GM23338 (cell line): ENCODE measurements at regions not wholly inside any gene's neighbourhood (a gene's known extent, or its start where the extent isn't known, plus 50 kb on each side); places are given as distances from the start of the nearest gene placed in this dataset.

Experiments used
- ATAC-seq: fragments of 200-7000 bp; cut with Tn5 transposase; 3 replicates; pipeline ENCODE4 v1.9.1; 2020
- DNase-seq: peaks from one replicate; pipeline ENCODE4 v3.0.0-alpha.2; 2015; ENCODE audit warnings: low spot score
- H2AFZ ChIP-seq: fragments of 200-600 bp; sonication (generic); 2 replicates; pipeline ENCODE4 v1.8.0; 2016; ENCODE audit warnings: antibody characterized with exemption, mild to moderate bottlenecking, moderate library complexity
- H3F3A ChIP-seq: fragments of 200-600 bp; sonication (generic); replicated peaks from 2 replicates; pipeline ENCODE4 v1.8.0; 2017; ENCODE audit warnings: antibody characterized with exemption, mixed run types, low read depth
- H3K27ac ChIP-seq: fragments of 200-600 bp; sonication (generic); 2 replicates; pipeline ENCODE4 v1.6.1; 2016; ENCODE audit warnings: low read depth
- H3K27me3 ChIP-seq: fragments of 200-600 bp; sonication (generic); 2 replicates; pipeline ENCODE4 v1.8.0; 2016; ENCODE audit warnings: mild to moderate bottlenecking, mixed run types, moderate library complexity; ENCODE audit not compliant: insufficient read depth
- H3K36me3 ChIP-seq: fragments of 200-600 bp; sonication (generic); 2 replicates; pipeline ENCODE4 v1.8.0; 2016; ENCODE audit warnings: mild to moderate bottlenecking; ENCODE audit not compliant: insufficient read depth
- H3K4me1 ChIP-seq: fragments of 200-600 bp; sonication (generic); 2 replicates; pipeline ENCODE4 v1.8.0; 2016; ENCODE audit warnings: mild to moderate bottlenecking, moderate library complexity; ENCODE audit not compliant: insufficient read depth
- H3K4me2 ChIP-seq: fragments of 200-600 bp; sonication (generic); 2 replicates; pipeline ENCODE4 v1.7.1; 2017; ENCODE audit warnings: mixed run types
- H3K4me3 ChIP-seq: fragments of 200-600 bp; sonication (generic); 2 replicates; pipeline ENCODE4 v1.6.1; 2016; ENCODE audit warnings: mixed run types
- H3K79me2 ChIP-seq: fragments of 200-600 bp; sonication (generic); replicated peaks from 2 replicates; pipeline ENCODE4 v1.8.0; 2017; ENCODE audit warnings: mild to moderate bottlenecking; ENCODE audit not compliant: insufficient read depth
- H3K9me2 ChIP-seq: fragments of 200-600 bp; sonication (generic); 2 replicates; pipeline ENCODE4 v1.8.0; 2017; ENCODE audit not compliant: insufficient read depth
- H4K20me1 ChIP-seq: fragments of 200-600 bp; sonication (generic); replicated peaks from 2 replicates; pipeline ENCODE4 v1.8.0; 2017; ENCODE audit warnings: mild to moderate bottlenecking; ENCODE audit not compliant: insufficient read depth
- H3K27ac Mint-ChIP-seq: 2 replicates; pipeline ENCODE4 v1.8.0; 2020; ENCODE audit warnings: inconsistent platforms, mild to moderate bottlenecking, moderate library complexity, mixed read lengths
- H3K27me3 Mint-ChIP-seq: 3 replicates; pipeline ENCODE4 v1.8.0; 2022; ENCODE audit warnings: low read depth, mild to moderate bottlenecking, moderate library complexity, mixed read lengths, inconsistent platforms; ENCODE audit not compliant: insufficient read depth, poor library complexity
- H3K36me3 Mint-ChIP-seq: 3 replicates; pipeline ENCODE4 v1.8.0; 2021; ENCODE audit warnings: low read depth, mild to moderate bottlenecking, inconsistent platforms, moderate library complexity, mixed read lengths
- H3K4me1 Mint-ChIP-seq: 3 replicates; pipeline ENCODE4 v1.8.0; 2020; ENCODE audit warnings: mild to moderate bottlenecking, inconsistent platforms, mixed read lengths
- H3K4me3 Mint-ChIP-seq: 3 replicates; pipeline ENCODE4 v1.8.0; 2021; ENCODE audit warnings: moderate library complexity, mild to moderate bottlenecking, inconsistent platforms, mixed read lengths
- H3K9me3 Mint-ChIP-seq: 3 replicates; pipeline ENCODE4 v1.8.0; 2020; ENCODE audit warnings: moderate library complexity, mild to moderate bottlenecking, inconsistent platforms, mixed read lengths
- CREB1 ChIP-seq: fragments of 250-450 bp; sonication (Bioruptor Pico); IDR thresholded peaks from 2 replicates; pipeline ENCODE4 v1.5.0; 2020; ENCODE audit warnings: low read depth, mild to moderate bottlenecking, moderate library complexity
- CTCF ChIP-seq, 2 experiments: fragments of 200-600 bp in 1 of 2; sonication (generic) in 1 of 2; conservative IDR thresholded peaks; 2 replicates each; pipeline versions ENCODE4 v1.5.1 to v1.6.1; 2016 to 2017; ENCODE audit warnings: antibody characterized with exemption in 2 of 2, low read depth in 2 of 2, mild to moderate bottlenecking in 2 of 2, moderate library complexity in 1 of 2
- ETS1 ChIP-seq: IDR thresholded peaks from 2 replicates; pipeline ENCODE4 v1.6.1; 2016; ENCODE audit warnings: antibody characterized with exemption
- EZH2 ChIP-seq: fragments of 200-600 bp; sonication (generic); IDR thresholded peaks from one replicate; pipeline ENCODE4 v1.8.0; 2017; ENCODE audit warnings: antibody characterized with exemption, mild to moderate bottlenecking, low read depth; ENCODE audit not compliant: unreplicated experiment
- EZH2phosphoT487 ChIP-seq: fragments of 200-600 bp; sonication (generic); IDR thresholded peaks from one replicate; pipeline ENCODE4 v1.8.1; 2018; ENCODE audit warnings: antibody characterized with exemption; ENCODE audit not compliant: unreplicated experiment
- JUNB ChIP-seq: IDR thresholded peaks from one replicate; pipeline ENCODE4 v1.6.1; 2016; ENCODE audit warnings: antibody characterized with exemption; ENCODE audit not compliant: unreplicated experiment
- NANOG ChIP-seq: IDR thresholded peaks from 2 replicates; pipeline ENCODE4 v1.6.1; 2016; ENCODE audit warnings: antibody characterized with exemption, borderline replicate concordance
- POLR2AphosphoS5 ChIP-seq: IDR thresholded peaks from 2 replicates; pipeline ENCODE4 v1.6.1; 2016; ENCODE audit warnings: antibody characterized with exemption, low read depth
- REST ChIP-seq: IDR thresholded peaks from one replicate; pipeline ENCODE4 v1.6.1; 2018; ENCODE audit warnings: antibody characterized with exemption; ENCODE audit not compliant: unreplicated experiment
- STAT1 ChIP-seq: IDR thresholded peaks from one replicate; pipeline ENCODE4 v1.6.1; 2016; ENCODE audit warnings: antibody characterized with exemption; ENCODE audit not compliant: unreplicated experiment
- ZNF114 ChIP-seq: fragments of 250-450 bp; sonication (Bioruptor Pico); IDR thresholded peaks from 2 replicates; pipeline ENCODE4 v1.5.0; 2020; ENCODE audit warnings: mild to moderate bottlenecking, moderate library complexity
- ZNF331 ChIP-seq: fragments of 250-450 bp; sonication (Bioruptor Pico); IDR thresholded peaks from 2 replicates; pipeline ENCODE4 v1.5.0; 2020; ENCODE audit warnings: low read depth, mild to moderate bottlenecking, moderate library complexity
- ZNF462 ChIP-seq: fragments of 250-450 bp; sonication (Bioruptor Pico); IDR thresholded peaks from 2 replicates; pipeline ENCODE4 v1.5.0; 2020; ENCODE audit warnings: mild to moderate bottlenecking, moderate library complexity

- Mint-ChIP-seq H3K36me3 (no peaks in the 10 kb centered on the region), H3K27ac (no peak overlapping the region), H3K4me3 (no peak overlapping the region), H3K9me3 (no peaks in the 10 kb centered on the region), H3K27me3 (peaks cover 8% of the 10 kb centered on the region), H3K4me1 (peaks cover 18% of the 10 kb centered on the region)
- ATAC-seq (no peak), DNase-seq (no peak)
- Histone ChIP-seq H3K27ac (no peak overlapping the region), H4K20me1 (no peaks in the 10 kb centered on the region), H2AFZ (no peak overlapping the region), H3K9me2 (peaks cover 22% of the 10 kb centered on the region), H3K4me3 (no peak overlapping the region), H3F3A (no peaks in the 10 kb centered on the region), H3K27me3 (no peaks in the 10 kb centered on the region), H3K79me2 (no peaks in the 10 kb centered on the region), H3K4me2 (no peak overlapping the region), H3K36me3 (no peaks in the 10 kb centered on the region), H3K4me1 (peaks cover 8% of the 10 kb centered on the region)
- no peak for TF ChIP-seq ZNF331 (CRISPR knock-in tag)
- TF ChIP-seq NANOG, result no peak
- no peak for TF ChIP-seq POLR2AphosphoS5
- no peak for TF ChIP-seq CTCF (conservative IDR thresholded peaks at IDR 0.05; ENCODE audit: low read depth in 2 of 2)
- TF ChIP-seq ETS1, result no peak
- no peak for TF ChIP-seq ZNF114
- TF ChIP-seq EZH2, result no peak
- no peak for TF ChIP-seq EZH2phosphoT487
- TF ChIP-seq REST, result no peak
- no peak for TF ChIP-seq ZNF462 (CRISPR knock-in tag)
- TF ChIP-seq STAT1, result no peak
- TF ChIP-seq JUNB, result no peak
- TF ChIP-seq CREB1, result no peak
Measured at GRCh38 chr18:24976502-24976901, 375.5 kb downstream of the ZNF521 start.
